A673 (cell line): ENCODE measurements at regions not wholly inside any gene's neighbourhood (a gene's known extent, or its start where the extent isn't known, plus 50 kb on each side); places are given as distances from the start of the nearest gene placed in this dataset.
A peak's percentile ranks its signal among the peaks of the same experiment; 100 is the strongest.
"Not testable (repeated sequence)": the region's sequence is repeated elsewhere in the genome, so short reads cannot be mapped to it uniquely, and the experiment has no call there.

Experiments used
- BruUV-seq: library from RNA; stranded (reverse); fragments of 400-500 nt; replicated peaks from 2 replicates; lab custom pipeline; 2021; lab: Mats Ljungman, UMichigan
- CTCF ChIA-PET: fragments of 300-600 bp; sonication (Branson Sonifier 250); formaldehyde crosslinking; loops from one replicate; lab custom pipeline; 2022; ENCODE audit warnings: antibody characterized with exemption; lab: Charles Lee
- POLR2A ChIA-PET: fragments of 300-600 bp; sonication (Branson Sonifier 250); formaldehyde crosslinking; loops from one replicate; lab custom pipeline; 2022; ENCODE audit warnings: antibody characterized with exemption; ENCODE audit not compliant: low non-redundant PET; lab: Charles Lee
- DNase-seq: peaks from one replicate; pipeline ENCODE4 v3.0.0-alpha.2; 2015; ENCODE audit warnings: low spot score
- H3K27ac ChIP-seq: fragments of 200-600 bp; sonication (generic); 2 replicates; pipeline ENCODE4 v1.5.1; 2016; ENCODE audit warnings: mixed run types, low read depth, mild to moderate bottlenecking, mixed read lengths, antibody characterized with exemption, low read length; ENCODE audit not compliant: poor library complexity, severe bottlenecking
- H3K27me3 ChIP-seq: fragments of 200-600 bp; sonication (generic); replicated peaks from 2 replicates; pipeline ENCODE4 v1.6.1; 2017; ENCODE audit warnings: mixed run types, low read depth, mild to moderate bottlenecking, mixed read lengths, antibody characterized with exemption, low read length; ENCODE audit not compliant: insufficient read depth, poor library complexity
- H3K36me3 ChIP-seq: fragments of 200-600 bp; sonication (generic); 2 replicates; pipeline ENCODE4 v1.6.1; 2016; ENCODE audit warnings: mixed run types, mild to moderate bottlenecking, mixed read lengths, antibody characterized with exemption, low read length; ENCODE audit not compliant: insufficient read depth, poor library complexity, severe bottlenecking
- H3K4me1 ChIP-seq: fragments of 200-600 bp; sonication (generic); 2 replicates; pipeline ENCODE4 v1.6.1; 2017; ENCODE audit warnings: mixed run types, mild to moderate bottlenecking, mixed read lengths, antibody characterized with exemption, low read length; ENCODE audit not compliant: insufficient read depth, poor library complexity, severe bottlenecking
- H3K4me3 ChIP-seq: fragments of 200-600 bp; sonication (generic); 2 replicates; pipeline ENCODE4 v1.5.1; 2016; ENCODE audit warnings: low read depth, mixed run types, mild to moderate bottlenecking, mixed read lengths, low read length; ENCODE audit not compliant: poor library complexity, severe bottlenecking
- H3K9me3 ChIP-seq: fragments of 200-600 bp; sonication (generic); 2 replicates; pipeline ENCODE4 v1.6.1; 2016; ENCODE audit warnings: mixed run types, low read depth, mild to moderate bottlenecking, mixed read lengths, antibody characterized with exemption, low read length; ENCODE audit not compliant: poor library complexity, severe bottlenecking
- EZH2 ChIP-seq: fragments of 200-600 bp; sonication (generic); IDR thresholded peaks from 2 replicates; pipeline ENCODE4 v1.6.1; 2017; ENCODE audit warnings: borderline replicate concordance, low read depth, mild to moderate bottlenecking, mixed read lengths, antibody characterized with exemption, low read length; ENCODE audit not compliant: poor library complexity, severe bottlenecking
- intact Hi-C: fragments of 100-400 bp; cut with micrococcal nuclease; formaldehyde crosslinking; loops from one replicate; pipeline ENCODE4 v1.10.0; 2022; ENCODE audit not compliant: unreplicated experiment
- TF ChIP-seq, protein P1 (sequence below): fragments of 300-800, 200-600 bp; sonication (generic); conservative IDR thresholded peaks from 2 replicates; pipeline ENCODE4 v1.5.1; 2017; ENCODE audit warnings: low read depth, mild to moderate bottlenecking, antibody characterized with exemption, low read length, moderate library complexity, mixed read lengths

DNA sequence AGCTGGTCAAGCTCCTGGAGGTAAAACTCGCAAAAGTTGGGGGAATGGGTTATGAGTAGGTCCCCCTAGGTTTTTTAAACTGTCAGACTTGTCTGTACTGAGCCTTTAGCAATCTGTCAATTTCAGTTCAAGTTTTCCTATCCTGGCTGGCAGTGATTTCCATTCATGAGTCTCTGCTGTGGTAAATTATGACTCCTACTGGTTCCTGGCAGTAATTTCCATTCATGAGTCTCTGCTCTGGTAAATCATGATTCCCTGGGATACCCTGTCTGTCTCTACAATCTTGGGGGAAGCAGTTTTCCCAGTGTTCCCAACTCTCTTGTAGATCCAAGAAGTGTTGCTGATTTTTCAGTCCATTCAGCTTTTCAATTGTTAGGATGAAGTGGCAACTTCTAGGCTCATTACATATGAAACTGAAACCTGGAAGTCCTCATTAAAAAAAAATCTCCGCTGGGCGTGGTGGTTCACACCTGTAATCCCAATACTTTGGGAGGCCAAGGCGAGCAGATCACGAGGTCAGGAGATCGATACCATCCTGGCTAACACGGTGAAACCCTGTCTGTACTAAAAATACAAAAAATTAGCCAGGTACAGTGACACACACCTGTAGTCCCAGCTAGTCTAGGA is 91.3 kb upstream of the GPBP1 start:
- Histone ChIP-seq H3K36me3 (no peaks in the 10 kb centered on the region), H3K9me3 (no peaks in the 10 kb centered on the region), H3K27me3 (no peaks in the 10 kb centered on the region), H3K4me1 (no peaks in the 10 kb centered on the region), H3K27ac (no peak overlapping the region), H3K4me3 (no peak overlapping the region)
- POLR2A ChIA-PET = no interaction called here
- DNase-seq = peak; percentile 30
- no TSS peak for BruUV-seq
- TF ChIP-seq, protein P1, sequence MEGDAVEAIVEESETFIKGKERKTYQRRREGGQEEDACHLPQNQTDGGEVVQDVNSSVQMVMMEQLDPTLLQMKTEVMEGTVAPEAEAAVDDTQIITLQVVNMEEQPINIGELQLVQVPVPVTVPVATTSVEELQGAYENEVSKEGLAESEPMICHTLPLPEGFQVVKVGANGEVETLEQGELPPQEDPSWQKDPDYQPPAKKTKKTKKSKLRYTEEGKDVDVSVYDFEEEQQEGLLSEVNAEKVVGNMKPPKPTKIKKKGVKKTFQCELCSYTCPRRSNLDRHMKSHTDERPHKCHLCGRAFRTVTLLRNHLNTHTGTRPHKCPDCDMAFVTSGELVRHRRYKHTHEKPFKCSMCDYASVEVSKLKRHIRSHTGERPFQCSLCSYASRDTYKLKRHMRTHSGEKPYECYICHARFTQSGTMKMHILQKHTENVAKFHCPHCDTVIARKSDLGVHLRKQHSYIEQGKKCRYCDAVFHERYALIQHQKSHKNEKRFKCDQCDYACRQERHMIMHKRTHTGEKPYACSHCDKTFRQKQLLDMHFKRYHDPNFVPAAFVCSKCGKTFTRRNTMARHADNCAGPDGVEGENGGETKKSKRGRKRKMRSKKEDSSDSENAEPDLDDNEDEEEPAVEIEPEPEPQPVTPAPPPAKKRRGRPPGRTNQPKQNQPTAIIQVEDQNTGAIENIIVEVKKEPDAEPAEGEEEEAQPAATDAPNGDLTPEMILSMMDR = peak; percentile 56
- no peak for TF ChIP-seq EZH2
- CTCF ChIA-PET = no interaction called here
- intact Hi-C loops = loop anchor here (5.0 kb wide), 2 partner anchors 130 to 180 kb away; partner anchors contain the start of gene MIER3

DNA sequence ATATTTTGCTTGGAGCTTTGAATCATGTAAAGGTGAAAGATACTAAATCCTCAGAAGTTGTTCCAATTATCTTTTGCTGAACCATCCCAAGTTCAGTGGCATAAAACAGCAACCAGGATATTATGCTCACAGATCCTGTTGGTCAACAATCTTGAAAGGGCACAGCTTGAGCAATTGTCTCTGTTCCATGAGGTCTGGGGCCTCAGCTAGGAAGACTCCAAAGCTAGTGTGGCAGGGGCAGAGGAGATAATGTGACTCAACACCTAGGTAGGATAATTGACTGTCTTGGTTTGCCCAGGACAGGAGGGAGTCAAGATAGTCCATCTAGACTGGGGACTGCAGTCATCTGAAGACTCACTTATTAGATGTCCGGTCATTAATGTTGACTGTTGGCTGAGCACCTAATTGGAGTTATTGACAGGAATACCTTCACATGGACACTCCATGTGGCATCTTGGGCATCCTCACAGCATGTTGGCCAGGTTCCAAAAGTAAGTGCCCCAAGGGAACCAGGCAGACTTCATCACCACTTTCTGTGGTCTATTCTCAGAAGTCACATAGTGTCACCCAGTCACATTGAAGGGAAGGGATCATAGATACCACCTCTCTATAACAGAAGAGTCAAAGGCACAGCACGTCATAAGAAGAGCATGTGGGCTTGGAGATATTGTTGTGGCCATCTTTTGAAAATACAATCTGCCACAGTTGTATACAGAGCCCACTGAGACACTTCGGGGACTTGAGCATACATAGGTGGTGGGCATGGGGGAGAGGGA is 88.4 kb upstream of the GPBP1 start:
- ChIA-PET POLR2A (no interaction called here), CTCF (no interaction called here)
- H3K36me3 ChIP-seq = no peaks in the 10 kb centered on the region
- intact Hi-C loops = no loop called here
- no peaks in the 10 kb centered on the region for H3K9me3 ChIP-seq
- H3K27ac ChIP-seq = no peak overlapping the region
- TF ChIP-seq, protein P1 = no peak
- no peak for TF ChIP-seq EZH2
- DNase-seq = no peak
- H3K4me3 ChIP-seq = no peak overlapping the region
- H3K27me3 ChIP-seq = no peaks in the 10 kb centered on the region
- H3K4me1 ChIP-seq = no peaks in the 10 kb centered on the region
- BruUV-seq = no TSS peak

DNA sequence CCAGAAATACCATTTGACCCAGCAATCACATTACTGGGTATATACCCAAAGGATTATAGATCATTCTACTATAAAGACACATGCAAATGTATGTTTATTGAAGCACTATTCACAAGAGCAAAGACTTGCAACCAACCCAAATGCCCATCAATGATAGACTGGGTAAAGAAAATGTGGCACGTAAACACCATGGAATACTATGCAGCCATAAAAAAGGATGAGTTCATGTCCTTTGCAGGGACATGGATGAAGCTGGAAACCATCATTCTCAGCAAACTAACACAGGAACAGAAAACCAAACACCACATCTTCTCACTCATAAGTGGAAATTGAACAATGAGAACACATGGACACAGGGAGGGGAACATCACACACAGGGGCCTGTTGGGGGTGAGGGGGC is 85.9 kb upstream of the GPBP1 start:
- H3K27me3 ChIP-seq, H3K4me1 ChIP-seq, POLR2A ChIA-PET, intact Hi-C loops, H3K9me3 ChIP-seq, H3K27ac ChIP-seq, BruUV-seq, H3K36me3 ChIP-seq, H3K4me3 ChIP-seq, CTCF ChIA-PET, DNase-seq: not testable (repeated sequence)
